H1 (cell line): ENCODE measurements at regions not wholly inside any gene's neighbourhood (a gene's known extent, or its start where the extent isn't known, plus 50 kb on each side); places are given as distances from the start of the nearest gene placed in this dataset.

ENCODE experiments used
- TF ChIP-seq, protein P1 (sequence below): fragments of 300-600 bp; sonication (generic); IDR thresholded peaks from 2 replicates; pipeline ENCODE4 v1.7.1; 2012; ENCODE audit warnings: low read length, moderate library complexity, mild to moderate bottlenecking, inconsistent platforms; ENCODE audit not compliant: insufficient replicate concordance

DNA sequence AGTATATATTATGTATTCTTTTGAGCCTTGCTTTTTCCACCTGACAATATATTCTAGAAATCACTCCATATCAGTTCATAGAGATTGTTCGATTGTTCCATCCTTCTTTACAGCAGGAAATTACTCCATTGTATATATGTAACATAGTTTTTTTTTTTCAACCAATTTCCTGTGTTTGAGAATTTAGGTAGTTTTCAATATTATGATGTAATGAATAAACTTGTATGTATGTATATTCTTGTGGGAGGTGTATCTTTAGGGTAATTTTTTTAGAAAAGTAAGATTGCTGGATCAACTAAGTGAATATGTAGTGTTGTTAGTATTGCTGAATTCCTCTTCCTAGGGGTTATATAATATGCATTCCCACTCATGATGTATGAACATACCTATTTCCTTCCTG is 165.9 kb upstream of the PITX1 start (continued):
- TF ChIP-seq, protein P1, sequence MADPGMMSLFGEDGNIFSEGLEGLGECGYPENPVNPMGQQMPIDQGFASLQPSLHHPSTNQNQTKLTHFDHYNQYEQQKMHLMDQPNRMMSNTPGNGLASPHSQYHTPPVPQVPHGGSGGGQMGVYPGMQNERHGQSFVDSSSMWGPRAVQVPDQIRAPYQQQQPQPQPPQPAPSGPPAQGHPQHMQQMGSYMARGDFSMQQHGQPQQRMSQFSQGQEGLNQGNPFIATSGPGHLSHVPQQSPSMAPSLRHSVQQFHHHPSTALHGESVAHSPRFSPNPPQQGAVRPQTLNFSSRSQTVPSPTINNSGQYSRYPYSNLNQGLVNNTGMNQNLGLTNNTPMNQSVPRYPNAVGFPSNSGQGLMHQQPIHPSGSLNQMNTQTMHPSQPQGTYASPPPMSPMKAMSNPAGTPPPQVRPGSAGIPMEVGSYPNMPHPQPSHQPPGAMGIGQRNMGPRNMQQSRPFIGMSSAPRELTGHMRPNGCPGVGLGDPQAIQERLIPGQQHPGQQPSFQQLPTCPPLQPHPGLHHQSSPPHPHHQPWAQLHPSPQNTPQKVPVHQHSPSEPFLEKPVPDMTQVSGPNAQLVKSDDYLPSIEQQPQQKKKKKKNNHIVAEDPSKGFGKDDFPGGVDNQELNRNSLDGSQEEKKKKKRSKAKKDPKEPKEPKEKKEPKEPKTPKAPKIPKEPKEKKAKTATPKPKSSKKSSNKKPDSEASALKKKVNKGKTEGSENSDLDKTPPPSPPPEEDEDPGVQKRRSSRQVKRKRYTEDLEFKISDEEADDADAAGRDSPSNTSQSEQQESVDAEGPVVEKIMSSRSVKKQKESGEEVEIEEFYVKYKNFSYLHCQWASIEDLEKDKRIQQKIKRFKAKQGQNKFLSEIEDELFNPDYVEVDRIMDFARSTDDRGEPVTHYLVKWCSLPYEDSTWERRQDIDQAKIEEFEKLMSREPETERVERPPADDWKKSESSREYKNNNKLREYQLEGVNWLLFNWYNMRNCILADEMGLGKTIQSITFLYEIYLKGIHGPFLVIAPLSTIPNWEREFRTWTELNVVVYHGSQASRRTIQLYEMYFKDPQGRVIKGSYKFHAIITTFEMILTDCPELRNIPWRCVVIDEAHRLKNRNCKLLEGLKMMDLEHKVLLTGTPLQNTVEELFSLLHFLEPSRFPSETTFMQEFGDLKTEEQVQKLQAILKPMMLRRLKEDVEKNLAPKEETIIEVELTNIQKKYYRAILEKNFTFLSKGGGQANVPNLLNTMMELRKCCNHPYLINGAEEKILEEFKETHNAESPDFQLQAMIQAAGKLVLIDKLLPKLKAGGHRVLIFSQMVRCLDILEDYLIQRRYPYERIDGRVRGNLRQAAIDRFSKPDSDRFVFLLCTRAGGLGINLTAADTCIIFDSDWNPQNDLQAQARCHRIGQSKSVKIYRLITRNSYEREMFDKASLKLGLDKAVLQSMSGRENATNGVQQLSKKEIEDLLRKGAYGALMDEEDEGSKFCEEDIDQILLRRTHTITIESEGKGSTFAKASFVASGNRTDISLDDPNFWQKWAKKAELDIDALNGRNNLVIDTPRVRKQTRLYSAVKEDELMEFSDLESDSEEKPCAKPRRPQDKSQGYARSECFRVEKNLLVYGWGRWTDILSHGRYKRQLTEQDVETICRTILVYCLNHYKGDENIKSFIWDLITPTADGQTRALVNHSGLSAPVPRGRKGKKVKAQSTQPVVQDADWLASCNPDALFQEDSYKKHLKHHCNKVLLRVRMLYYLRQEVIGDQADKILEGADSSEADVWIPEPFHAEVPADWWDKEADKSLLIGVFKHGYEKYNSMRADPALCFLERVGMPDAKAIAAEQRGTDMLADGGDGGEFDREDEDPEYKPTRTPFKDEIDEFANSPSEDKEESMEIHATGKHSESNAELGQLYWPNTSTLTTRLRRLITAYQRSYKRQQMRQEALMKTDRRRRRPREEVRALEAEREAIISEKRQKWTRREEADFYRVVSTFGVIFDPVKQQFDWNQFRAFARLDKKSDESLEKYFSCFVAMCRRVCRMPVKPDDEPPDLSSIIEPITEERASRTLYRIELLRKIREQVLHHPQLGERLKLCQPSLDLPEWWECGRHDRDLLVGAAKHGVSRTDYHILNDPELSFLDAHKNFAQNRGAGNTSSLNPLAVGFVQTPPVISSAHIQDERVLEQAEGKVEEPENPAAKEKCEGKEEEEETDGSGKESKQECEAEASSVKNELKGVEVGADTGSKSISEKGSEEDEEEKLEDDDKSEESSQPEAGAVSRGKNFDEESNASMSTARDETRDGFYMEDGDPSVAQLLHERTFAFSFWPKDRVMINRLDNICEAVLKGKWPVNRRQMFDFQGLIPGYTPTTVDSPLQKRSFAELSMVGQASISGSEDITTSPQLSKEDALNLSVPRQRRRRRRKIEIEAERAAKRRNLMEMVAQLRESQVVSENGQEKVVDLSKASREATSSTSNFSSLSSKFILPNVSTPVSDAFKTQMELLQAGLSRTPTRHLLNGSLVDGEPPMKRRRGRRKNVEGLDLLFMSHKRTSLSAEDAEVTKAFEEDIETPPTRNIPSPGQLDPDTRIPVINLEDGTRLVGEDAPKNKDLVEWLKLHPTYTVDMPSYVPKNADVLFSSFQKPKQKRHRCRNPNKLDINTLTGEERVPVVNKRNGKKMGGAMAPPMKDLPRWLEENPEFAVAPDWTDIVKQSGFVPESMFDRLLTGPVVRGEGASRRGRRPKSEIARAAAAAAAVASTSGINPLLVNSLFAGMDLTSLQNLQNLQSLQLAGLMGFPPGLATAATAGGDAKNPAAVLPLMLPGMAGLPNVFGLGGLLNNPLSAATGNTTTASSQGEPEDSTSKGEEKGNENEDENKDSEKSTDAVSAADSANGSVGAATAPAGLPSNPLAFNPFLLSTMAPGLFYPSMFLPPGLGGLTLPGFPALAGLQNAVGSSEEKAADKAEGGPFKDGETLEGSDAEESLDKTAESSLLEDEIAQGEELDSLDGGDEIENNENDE = no peak
- TF ChIP-seq, all 59 proteins: peak for 0
